IMR-90 (cell line): ENCODE measurements at regions not wholly inside any gene's neighbourhood (a gene's known extent, or its start where the extent isn't known, plus 50 kb on each side); places are given as distances from the start of the nearest gene placed in this dataset.

Experiments
- ATAC-seq: fragments of 200-7000 bp; cut with Tn5 transposase; 2 replicates; pipeline ENCODE4 v1.9.1; 2020; ENCODE audit warnings: low read depth, mild to moderate bottlenecking, moderate library complexity
- BruUV-seq: library from RNA; stranded (reverse); fragments of 400-500 nt; replicated peaks from 2 replicates; lab custom pipeline; 2021; lab: Mats Ljungman, UMichigan
- CTCF ChIA-PET: fragments of 300-600 bp; formaldehyde crosslinking; extraction: SDS; loops from one replicate; lab custom pipeline; 2021; ENCODE audit warnings: antibody characterized with exemption; lab: Yijun Ruan, JAX
- POLR2A ChIA-PET: fragments of 300-600 bp; sonication (Branson Sonifier 250); formaldehyde crosslinking; loops from one replicate; lab custom pipeline; 2022; ENCODE audit warnings: antibody characterized with exemption; ENCODE audit not compliant: unreplicated experiment; lab: Charles Lee
- DNase-seq: peaks from one replicate; pipeline ENCODE4 v3.0.0; 2013
- H2AFZ ChIP-seq: replicated peaks from 2 replicates; pipeline ENCODE3; 2013; ENCODE audit warnings: low read length, mild to moderate bottlenecking; ENCODE audit not compliant: poor library complexity
- H2AK5ac ChIP-seq: 2 replicates; pipeline ENCODE4 v1.6.1; 2013; ENCODE audit warnings: low read depth, low read length, inconsistent platforms
- H2AK9ac ChIP-seq: replicated peaks from 2 replicates; pipeline ENCODE3; 2013; ENCODE audit warnings: mild to moderate bottlenecking, low read depth, low read length, moderate library complexity; ENCODE audit not compliant: poor library complexity
- H2BK120ac ChIP-seq: 2 replicates; pipeline ENCODE4 v1.6.1; 2013; ENCODE audit warnings: low read depth, low read length, inconsistent platforms
- H2BK15ac ChIP-seq: 3 replicates; pipeline ENCODE4 v1.6.1; 2013; ENCODE audit warnings: low read depth, low read length, inconsistent platforms
- H2BK20ac ChIP-seq: 2 replicates; pipeline ENCODE4 v1.6.1; 2013; ENCODE audit warnings: low read depth, mild to moderate bottlenecking, inconsistent platforms, low read length, moderate library complexity
- H2BK5ac ChIP-seq: 2 replicates; pipeline ENCODE4 v1.6.1; 2013; ENCODE audit warnings: mild to moderate bottlenecking, low read depth, low read length, inconsistent platforms; ENCODE audit not compliant: poor library complexity, severe bottlenecking
- H3K14ac ChIP-seq: replicated peaks from 2 replicates; pipeline ENCODE4 v1.6.1; 2013; ENCODE audit warnings: low read depth, low read length, inconsistent platforms
- H3K18ac ChIP-seq: 2 replicates; pipeline ENCODE4 v1.6.1; 2013; ENCODE audit warnings: low read depth, low read length, control low read depth
- H3K23ac ChIP-seq: 2 replicates; pipeline ENCODE4 v1.6.1; 2013; ENCODE audit warnings: low read depth, low read length, inconsistent platforms
- H3K27ac ChIP-seq: 2 replicates; pipeline ENCODE4 v1.5.1; 2013; ENCODE audit warnings: mild to moderate bottlenecking, control low read depth, low read length; ENCODE audit not compliant: insufficient read depth
- H3K27me3 ChIP-seq: 2 replicates; pipeline ENCODE4 v1.6.1; 2013; ENCODE audit warnings: low read length; ENCODE audit not compliant: control insufficient read depth, insufficient read depth
- H3K36me3 ChIP-seq: 2 replicates; pipeline ENCODE4 v1.6.1; 2013; ENCODE audit warnings: low read length, mixed read lengths; ENCODE audit not compliant: control insufficient read depth, insufficient read depth
- H3K4ac ChIP-seq: 2 replicates; pipeline ENCODE4 v1.6.1; 2013; ENCODE audit warnings: low read depth, low read length, inconsistent platforms
- H3K4me1 ChIP-seq: 2 replicates; pipeline ENCODE4 v1.6.1; 2013; ENCODE audit warnings: low read length, mixed read lengths; ENCODE audit not compliant: control insufficient read depth, insufficient read depth
- H3K4me2 ChIP-seq: 2 replicates; pipeline ENCODE4 v1.6.1; 2013; ENCODE audit warnings: low read depth, mild to moderate bottlenecking, control low read depth, low read length, moderate library complexity
- H3K4me3 ChIP-seq: 2 replicates; pipeline ENCODE4 v1.5.1; 2013; ENCODE audit warnings: low read depth, mild to moderate bottlenecking, control low read depth, low read length, moderate library complexity; ENCODE audit not compliant: insufficient read depth
- H3K56ac ChIP-seq: 2 replicates; pipeline ENCODE4 v1.6.1; 2013; ENCODE audit warnings: low read length, inconsistent platforms; ENCODE audit not compliant: insufficient read depth; ENCODE audit errors: extremely low read depth
- H3K79me1 ChIP-seq, 2 experiments: 2 replicates each; pipeline ENCODE4 v1.6.1; 2013; ENCODE audit warnings: low read length in 2 of 2, inconsistent platforms in 1 of 2, low read depth in 1 of 2
- H3K9ac ChIP-seq: 2 replicates; pipeline ENCODE4 v1.6.1; 2013; ENCODE audit warnings: low read depth, low read length, control low read depth
- H3K9me1 ChIP-seq: 2 replicates; pipeline ENCODE4 v1.6.1; 2013; ENCODE audit warnings: low read length, inconsistent platforms; ENCODE audit not compliant: insufficient read depth
- H3K9me3 ChIP-seq: 2 replicates; pipeline ENCODE4 v1.6.1; 2013; ENCODE audit warnings: low read length; ENCODE audit not compliant: control insufficient read depth, insufficient read depth
- H4K20me1 ChIP-seq: 2 replicates; pipeline ENCODE4 v1.6.1; 2013; ENCODE audit warnings: low read length, inconsistent platforms; ENCODE audit not compliant: insufficient read depth
- H4K5ac ChIP-seq: 2 replicates; pipeline ENCODE4 v1.6.1; 2013; ENCODE audit warnings: mild to moderate bottlenecking, low read depth, low read length, control low read depth
- H4K8ac ChIP-seq, 2 experiments: 2 replicates each; pipeline ENCODE4 v1.6.1; 2013; ENCODE audit warnings: low read depth in 2 of 2, low read length in 2 of 2, control low read depth in 1 of 2, inconsistent platforms in 1 of 2
- H4K91ac ChIP-seq: 2 replicates; pipeline ENCODE4 v1.6.1; 2013; ENCODE audit warnings: low read depth, low read length, inconsistent platforms; ENCODE audit not compliant: insufficient read depth
- CEBPB ChIP-seq: IDR thresholded peaks from 2 replicates; pipeline ENCODE4 v1.6.1; 2012; ENCODE audit warnings: low read depth, low read length, improper control_type of control experiment
- CTCF ChIP-seq: conservative IDR thresholded peaks from 2 replicates; pipeline ENCODE4 v1.5.1; 2012; ENCODE audit warnings: mild to moderate bottlenecking, low read depth, low read length, improper control_type of control experiment
- ELK1 ChIP-seq: fragments of 150-350 bp; IDR thresholded peaks from 2 replicates; pipeline ENCODE4 v1.6.1; 2016; ENCODE audit warnings: low read depth, mild to moderate bottlenecking, low read length, moderate library complexity, borderline replicate concordance
- FOS ChIP-seq: fragments of 150-350 bp; IDR thresholded peaks from 2 replicates; pipeline ENCODE4 v1.6.1; 2016; ENCODE audit warnings: low read depth, low read length
- MAZ ChIP-seq: IDR thresholded peaks from 2 replicates; pipeline ENCODE4 v1.6.1; 2012; ENCODE audit warnings: low read depth, mild to moderate bottlenecking, low read length, improper control_type of control experiment, moderate library complexity, borderline replicate concordance
- MXI1 ChIP-seq: IDR thresholded peaks from 2 replicates; pipeline ENCODE4 v1.6.1; 2012; ENCODE audit warnings: low read depth, mild to moderate bottlenecking, low read length, moderate library complexity, borderline replicate concordance
- POLR2A ChIP-seq: IDR thresholded peaks from 2 replicates; pipeline ENCODE4 v1.6.1; 2012; ENCODE audit warnings: mild to moderate bottlenecking, low read depth, low read length
- SMC3 ChIP-seq: fragments of 150-350 bp; IDR thresholded peaks from 2 replicates; pipeline ENCODE4 v1.6.1; 2016; ENCODE audit warnings: low read depth, mild to moderate bottlenecking, antibody characterized with exemption, low read length, moderate library complexity
- USF2 ChIP-seq: fragments of 150-350 bp; IDR thresholded peaks from 2 replicates; pipeline ENCODE4 v1.6.1; 2017; ENCODE audit warnings: mild to moderate bottlenecking, antibody characterized with exemption, low read length, low read depth
- WGBS, 2 experiments: methylation state at CpG; one replicate each; pipeline versions ENCODE4 v1.1.5 to v1.1.7; 2013; ENCODE audit warnings: missing lambda C conversion rate in 2 of 2; ENCODE audit not compliant: insufficient read length in 1 of 2; ENCODE audit errors: extremely low coverage in 2 of 2; 5-methylcytosine and 5-hydroxymethylcytosine counted together
- dilution Hi-C: fragments of 300-500 bp; cut with HindIII; formaldehyde crosslinking; loops from one replicate; pipeline ENCODE4 v1.14.3; 2018; ENCODE audit warnings: low sequenced_read_pairs; ENCODE audit not compliant: unreplicated experiment
- in situ Hi-C: fragments of 300-500 bp; cut with MboI; formaldehyde crosslinking; loops from 3 replicates; pipeline ENCODE4 v1.14.3; 2019; ENCODE audit warnings: low sequenced_read_pairs, inconsistent platforms, mixed read lengths
- intact Hi-C: fragments of 100-400 bp; cut with micrococcal nuclease; formaldehyde crosslinking; loops from 2 replicates; pipeline ENCODE4 v1.10.0; 2022

- Histone ChIP-seq H3K79me1 (no peaks in the 10 kb centered on the region), H3K23ac (no peak overlapping the region), H3K9me1 (no peaks in the 10 kb centered on the region), H2BK15ac (no peak overlapping the region), H2BK120ac (no peak overlapping the region), H2BK20ac (no peak overlapping the region), H2AFZ (no peak overlapping the region), H3K4ac (no peak overlapping the region), H3K4me3 (no peak overlapping the region), H4K5ac (no peak overlapping the region), H4K91ac (no peak overlapping the region), H3K4me1 (no peaks in the 10 kb centered on the region), H3K9ac (no peak overlapping the region), H2BK5ac (no peak overlapping the region), H2AK5ac (no peak overlapping the region), H3K4me2 (no peak overlapping the region), H3K36me3 (no peaks in the 10 kb centered on the region), H2AK9ac (no peak overlapping the region), H4K20me1 (no peaks in the 10 kb centered on the region), H3K27ac (no peak overlapping the region), H4K8ac (no peak overlapping the region), H3K14ac (no peak overlapping the region), H3K27me3 (no peaks in the 10 kb centered on the region), H3K56ac (no peak overlapping the region), H3K9me3 (no peaks in the 10 kb centered on the region), H3K18ac (no peak overlapping the region)
- DNase-seq (no peak), ATAC-seq (no peak)
- CTCF ChIA-PET: no interaction called here
- TF ChIP-seq MXI1 (no peak), USF2 (no peak), FOS (no peak), POLR2A (no peak), CTCF (no peak), CEBPB (no peak), MAZ (no peak), ELK1 (no peak), SMC3 (no peak)
- WGBS, 2 experiments: no CpG with 5 or more reads among the region's 3 CpGs
- no TSS peak for BruUV-seq
- in situ Hi-C loops: no loop called here
- dilution Hi-C loops: no loop called here
- intact Hi-C loops: no loop called here
- POLR2A ChIA-PET: no interaction called here
Observed at GRCh38 chr13:58991826-58992477, 1171.8 kb downstream of the DIAPH3 start.
